A673 (cell line): ENCODE measurements at regions not wholly inside any gene's neighbourhood (a gene's known extent, or its start where the extent isn't known, plus 50 kb on each side); places are given as distances from the start of the nearest gene placed in this dataset.

ENCODE experiments used
- EZH2 ChIP-seq: fragments of 200-600 bp; sonication (generic); IDR thresholded peaks from 2 replicates; pipeline ENCODE4 v1.6.1; 2017; ENCODE audit warnings: borderline replicate concordance, low read depth, mild to moderate bottlenecking, mixed read lengths, antibody characterized with exemption, low read length; ENCODE audit not compliant: poor library complexity, severe bottlenecking
- TF ChIP-seq, protein P1 (sequence below): fragments of 300-800, 200-600 bp; sonication (generic); conservative IDR thresholded peaks from 2 replicates; pipeline ENCODE4 v1.5.1; 2017; ENCODE audit warnings: low read depth, mild to moderate bottlenecking, antibody characterized with exemption, low read length, moderate library complexity, mixed read lengths

- TF ChIP-seq, protein P1, sequence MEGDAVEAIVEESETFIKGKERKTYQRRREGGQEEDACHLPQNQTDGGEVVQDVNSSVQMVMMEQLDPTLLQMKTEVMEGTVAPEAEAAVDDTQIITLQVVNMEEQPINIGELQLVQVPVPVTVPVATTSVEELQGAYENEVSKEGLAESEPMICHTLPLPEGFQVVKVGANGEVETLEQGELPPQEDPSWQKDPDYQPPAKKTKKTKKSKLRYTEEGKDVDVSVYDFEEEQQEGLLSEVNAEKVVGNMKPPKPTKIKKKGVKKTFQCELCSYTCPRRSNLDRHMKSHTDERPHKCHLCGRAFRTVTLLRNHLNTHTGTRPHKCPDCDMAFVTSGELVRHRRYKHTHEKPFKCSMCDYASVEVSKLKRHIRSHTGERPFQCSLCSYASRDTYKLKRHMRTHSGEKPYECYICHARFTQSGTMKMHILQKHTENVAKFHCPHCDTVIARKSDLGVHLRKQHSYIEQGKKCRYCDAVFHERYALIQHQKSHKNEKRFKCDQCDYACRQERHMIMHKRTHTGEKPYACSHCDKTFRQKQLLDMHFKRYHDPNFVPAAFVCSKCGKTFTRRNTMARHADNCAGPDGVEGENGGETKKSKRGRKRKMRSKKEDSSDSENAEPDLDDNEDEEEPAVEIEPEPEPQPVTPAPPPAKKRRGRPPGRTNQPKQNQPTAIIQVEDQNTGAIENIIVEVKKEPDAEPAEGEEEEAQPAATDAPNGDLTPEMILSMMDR = no peak
- TF ChIP-seq EZH2 = no peak
Observed at GRCh38 chr5:125457617-125458016, 711.2 kb upstream of the ZNF608 start.
